Anterior cingulate cortex (tissue), 58 donors: ENCODE measurements at regions not wholly inside any gene's neighbourhood (a gene's known extent, or its start where the extent isn't known, plus 50 kb on each side); places are given as distances from the start of the nearest gene placed in this dataset.

Source experiments
- DNase-seq, 58 donors: peaks; one replicate each; lab custom pipeline; 2025; lab: John Stamatoyannopoulos, UW

GRCh38 chr1:232225336-232226131, 404.4 kb downstream of the SIPA1L2 start:
- DNase-seq = no peak

DNA sequence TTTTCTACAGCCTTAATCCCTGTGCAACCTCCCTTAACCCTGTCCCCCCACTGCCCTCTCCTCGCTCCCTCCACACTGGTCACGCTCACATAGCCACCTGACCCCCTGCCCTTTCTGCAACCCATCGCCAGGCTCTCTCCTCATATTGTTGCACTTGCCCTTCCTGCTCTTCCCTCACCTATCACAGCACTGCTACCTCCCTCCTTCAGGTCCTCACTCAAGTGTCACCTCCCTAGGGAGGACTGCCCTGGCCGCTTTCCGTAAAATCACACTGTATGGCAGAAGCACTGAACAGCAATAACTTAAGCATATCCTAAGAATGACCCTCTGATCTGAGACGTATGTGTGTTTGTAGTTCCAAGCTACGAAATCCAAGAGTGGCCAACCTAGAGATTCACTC, 406.0 kb downstream of the SIPA1L2 start:
- no peak for DNase-seq

- no peak for DNase-seq
Measured at GRCh38 chr1:232223183-232223708, 406.7 kb downstream of the SIPA1L2 start.

DNA sequence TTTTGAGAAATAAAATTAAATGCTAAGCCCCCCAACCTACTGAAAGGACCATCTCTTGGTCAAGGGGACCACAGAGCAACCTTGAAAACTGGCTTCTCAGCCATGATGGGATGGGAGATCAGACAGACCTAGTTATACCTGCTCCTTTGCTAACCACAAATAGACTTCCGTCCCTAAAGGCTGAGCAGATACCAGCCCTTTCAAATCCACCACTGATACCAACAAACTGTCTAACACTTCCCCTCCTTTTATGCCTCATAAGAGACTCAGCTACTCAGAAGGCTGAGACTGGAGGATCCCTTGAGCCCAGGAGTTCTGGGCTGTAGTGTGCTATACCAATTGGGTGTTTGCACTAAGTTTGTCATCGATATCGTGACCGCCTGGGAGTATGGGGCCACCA, 407.3 kb downstream of the SIPA1L2 start:
- no peak for DNase-seq

DNA sequence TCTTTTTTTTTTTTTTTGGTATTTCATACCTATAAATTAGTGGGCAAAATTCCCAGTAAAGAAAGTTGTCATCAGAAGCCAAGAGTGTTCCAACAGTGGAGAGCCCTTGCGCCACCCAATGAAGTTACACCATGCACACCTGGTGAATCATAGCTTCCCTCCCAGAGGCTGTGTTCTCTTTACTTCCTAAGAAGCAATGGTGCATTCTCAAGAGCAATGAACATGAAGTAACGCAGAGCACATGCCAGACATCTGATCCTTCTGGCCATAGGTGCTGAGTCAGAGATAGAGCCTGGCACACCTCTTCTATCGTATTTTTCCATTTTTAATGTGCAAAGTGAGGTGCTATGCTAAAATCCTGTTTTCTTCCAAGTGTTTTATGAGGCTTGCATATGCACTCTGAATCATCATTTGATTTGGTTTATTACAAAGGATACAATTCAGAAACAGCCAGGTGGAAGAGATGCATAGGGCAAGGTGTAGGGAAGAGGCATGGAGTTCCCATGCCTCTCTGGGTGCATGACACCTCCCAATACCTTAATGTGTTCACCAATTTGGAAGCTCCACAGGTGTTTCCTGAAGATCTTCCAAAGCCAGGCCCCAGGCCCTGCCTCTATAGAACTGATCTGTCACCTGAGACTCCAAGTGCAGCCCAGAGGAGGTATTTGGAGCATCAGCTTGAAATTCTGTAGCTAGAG, 408.0 kb downstream of the SIPA1L2 start:
- no peak for DNase-seq

DNA sequence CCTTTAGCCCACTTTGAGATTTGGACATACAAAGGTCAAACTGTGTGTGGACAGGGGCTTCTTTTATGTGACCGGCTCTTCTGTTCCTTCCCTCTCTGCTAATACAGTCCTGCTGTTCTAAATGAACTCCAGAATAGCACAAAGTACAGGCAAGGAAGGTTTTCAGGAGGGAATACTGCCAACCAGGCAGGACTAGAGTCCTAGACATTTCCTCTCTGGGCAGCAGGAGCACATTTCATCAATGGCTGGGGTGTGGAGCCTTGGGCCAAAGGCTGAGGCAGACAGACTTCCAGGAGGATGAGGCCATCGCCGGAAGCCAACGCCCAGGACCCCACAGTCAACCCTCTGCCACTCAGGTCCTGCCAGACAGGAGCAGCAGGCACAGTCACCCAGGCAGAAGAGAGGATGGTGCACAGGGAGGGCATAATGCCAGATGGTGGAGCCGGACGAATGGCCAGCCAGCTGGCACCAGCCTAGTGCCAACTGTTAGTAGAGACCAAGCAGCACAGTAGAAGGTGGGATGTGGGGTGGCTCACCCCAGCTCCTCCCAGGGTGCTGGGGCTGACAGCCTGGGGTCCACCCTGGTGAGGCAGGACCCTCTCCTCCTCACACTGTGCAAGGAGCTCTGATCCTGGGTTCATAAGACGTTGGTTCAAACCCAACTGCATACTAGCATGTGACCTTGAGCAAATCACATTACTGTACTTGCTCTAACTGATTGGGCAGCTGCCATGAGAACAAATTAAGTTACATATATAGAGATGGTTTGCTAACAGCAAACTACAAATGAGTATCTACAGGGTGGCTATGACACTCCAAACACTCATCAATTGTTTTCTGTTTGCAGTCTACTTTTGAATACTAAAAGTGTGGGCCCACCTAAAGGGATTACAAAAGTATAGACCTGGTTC, 410.7 kb downstream of the SIPA1L2 start:
- DNase-seq = peak in 3 of 58 donors; percentile 1 to 3 (median 2)

DNA sequence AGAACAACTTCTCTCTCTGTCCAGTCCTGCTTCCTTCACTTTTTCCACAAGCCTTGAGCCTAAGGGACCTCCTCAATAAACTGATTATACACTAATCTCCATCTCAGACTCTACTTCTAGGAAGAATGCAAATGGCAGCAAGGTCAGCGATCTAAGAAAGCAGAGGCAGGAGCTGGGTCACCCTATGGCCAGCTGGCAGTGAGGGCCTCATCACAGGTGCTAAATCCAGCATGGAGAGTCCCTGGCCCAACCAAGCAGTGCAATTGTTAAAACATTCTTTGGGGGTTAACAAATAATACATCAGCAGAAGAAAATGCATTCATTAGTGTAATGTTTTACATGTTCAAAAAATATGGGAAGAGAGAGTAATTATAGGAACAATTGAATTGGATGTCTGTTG, 416.0 kb downstream of the SIPA1L2 start:
- no peak for DNase-seq

DNA sequence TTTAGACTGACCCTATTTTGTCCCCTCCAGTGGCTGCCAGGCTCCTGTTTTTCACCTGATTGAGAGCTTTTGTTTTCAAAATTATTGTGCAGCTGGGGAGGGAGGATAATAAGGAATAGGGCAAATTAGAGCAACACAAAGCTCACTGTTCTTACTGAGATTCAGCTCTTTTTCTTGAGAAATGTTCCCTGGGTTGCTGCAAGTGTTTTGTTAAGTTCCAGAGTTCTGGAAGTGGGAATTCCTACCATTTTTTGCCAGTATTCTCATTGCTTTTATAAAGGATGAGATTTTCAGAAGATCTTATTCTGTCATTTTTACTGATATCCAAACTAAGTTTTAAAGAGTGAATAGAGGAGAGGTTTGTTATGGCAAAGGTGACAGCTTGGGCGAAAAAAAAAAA, 417.7 kb downstream of the SIPA1L2 start:
- no peak for DNase-seq

DNA sequence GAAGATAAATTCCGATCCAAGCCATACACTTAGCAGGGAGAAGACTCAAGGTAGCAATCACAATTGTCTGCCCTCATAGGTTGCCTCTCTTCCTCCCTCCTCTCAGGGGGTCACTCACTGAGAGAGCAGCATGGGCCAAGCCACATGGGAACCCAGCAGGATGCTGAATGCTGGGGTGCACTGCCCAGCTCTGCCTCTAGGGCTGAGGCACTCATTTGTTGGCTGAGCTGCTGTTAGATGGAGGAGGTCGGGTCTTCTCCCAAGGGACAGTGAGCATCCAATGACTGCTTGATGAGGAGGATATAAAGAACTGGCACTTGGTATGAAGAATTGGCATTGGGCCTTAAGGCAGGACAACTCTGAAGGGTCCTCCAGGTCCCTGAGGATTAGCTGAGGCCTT, 418.8 kb downstream of the SIPA1L2 start:
- DNase-seq = no peak

DNA sequence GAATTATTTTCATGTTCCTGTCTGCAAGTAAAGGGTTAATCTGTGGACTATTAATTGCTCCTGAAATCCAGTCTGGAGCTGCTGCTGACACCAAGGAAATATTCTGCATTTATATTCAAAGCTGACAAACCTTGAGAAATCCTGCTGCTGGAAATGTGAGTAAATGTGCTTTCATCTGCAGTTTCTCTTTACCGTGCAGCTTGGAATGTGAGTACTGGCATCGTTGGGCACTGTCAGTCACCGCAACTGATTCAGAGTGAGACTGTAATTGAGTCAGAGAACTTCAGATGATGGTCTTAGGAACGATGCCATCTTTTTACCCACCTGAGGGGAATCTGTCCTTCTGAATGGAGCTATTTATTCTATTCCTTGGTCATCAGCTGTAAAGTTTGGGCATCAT, 420.6 kb downstream of the SIPA1L2 start:
- no peak for DNase-seq

DNA sequence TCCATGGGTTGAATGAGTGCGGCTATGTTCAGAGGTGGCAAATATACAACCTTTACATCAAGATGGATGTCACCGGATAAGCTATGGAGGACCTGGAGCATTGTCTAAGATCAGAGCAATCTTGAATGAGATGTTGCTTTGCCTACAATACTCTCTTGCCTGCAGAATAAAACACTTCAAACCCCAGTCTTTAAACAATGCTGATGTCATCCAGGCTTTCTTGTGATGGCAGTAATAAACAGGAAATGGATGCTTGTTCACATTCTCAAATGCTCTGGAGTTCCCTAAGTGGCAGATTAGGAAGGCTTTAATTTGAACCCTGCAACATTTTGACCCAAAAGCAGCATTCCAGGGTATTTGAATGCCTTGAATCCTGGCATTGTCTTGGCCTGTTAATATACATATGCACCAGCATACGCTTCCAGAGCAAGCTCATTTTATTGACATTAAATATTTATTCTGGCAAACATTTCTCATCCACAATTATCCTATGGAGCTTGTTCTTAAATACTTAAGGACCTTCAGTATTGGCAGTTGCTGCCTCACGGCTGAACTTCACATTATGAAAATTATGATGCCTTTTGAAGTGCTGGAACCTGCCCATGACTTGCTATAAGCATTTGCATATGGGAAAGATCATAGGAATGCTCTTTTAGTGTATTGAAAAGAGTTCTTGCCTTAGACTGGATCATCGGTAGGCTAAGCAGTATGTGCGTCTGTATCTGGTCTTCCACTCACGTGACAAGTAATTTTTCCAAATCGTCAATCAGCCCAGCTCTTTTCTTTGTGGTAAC, 422.7 kb downstream of the SIPA1L2 start:
- DNase-seq = no peak

GRCh38 chr1:232204269-232204668, 425.7 kb downstream of the SIPA1L2 start:
- no peak for DNase-seq

DNA sequence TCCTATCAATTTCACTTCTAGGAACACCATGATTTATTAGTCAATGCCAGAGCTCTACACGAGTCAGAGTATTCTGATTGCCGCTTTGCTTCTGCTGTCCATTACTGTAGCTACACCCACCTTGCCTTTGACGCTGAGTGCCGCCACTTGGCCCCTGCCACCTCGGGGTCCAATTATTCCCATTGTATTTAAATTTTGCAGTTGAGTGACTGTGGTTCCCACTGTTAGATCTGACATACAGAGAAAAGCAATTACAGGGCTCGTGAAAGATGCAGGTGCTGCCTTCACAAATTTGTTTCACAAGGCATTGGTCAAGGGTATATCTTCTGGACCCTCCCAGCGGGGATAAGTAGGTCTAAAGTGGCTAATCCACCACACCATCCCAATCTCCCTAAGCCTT, 428.9 kb downstream of the SIPA1L2 start:
- DNase-seq = no peak

- no peak for DNase-seq
Measured at GRCh38 chr1:232196042-232196441, 433.9 kb downstream of the SIPA1L2 start.

GRCh38 chr1:232194424-232194823, 435.5 kb downstream of the SIPA1L2 start:
- DNase-seq = no peak

GRCh38 chr1:232193451-232193783, 436.5 kb downstream of the SIPA1L2 start:
- no peak for DNase-seq

DNA sequence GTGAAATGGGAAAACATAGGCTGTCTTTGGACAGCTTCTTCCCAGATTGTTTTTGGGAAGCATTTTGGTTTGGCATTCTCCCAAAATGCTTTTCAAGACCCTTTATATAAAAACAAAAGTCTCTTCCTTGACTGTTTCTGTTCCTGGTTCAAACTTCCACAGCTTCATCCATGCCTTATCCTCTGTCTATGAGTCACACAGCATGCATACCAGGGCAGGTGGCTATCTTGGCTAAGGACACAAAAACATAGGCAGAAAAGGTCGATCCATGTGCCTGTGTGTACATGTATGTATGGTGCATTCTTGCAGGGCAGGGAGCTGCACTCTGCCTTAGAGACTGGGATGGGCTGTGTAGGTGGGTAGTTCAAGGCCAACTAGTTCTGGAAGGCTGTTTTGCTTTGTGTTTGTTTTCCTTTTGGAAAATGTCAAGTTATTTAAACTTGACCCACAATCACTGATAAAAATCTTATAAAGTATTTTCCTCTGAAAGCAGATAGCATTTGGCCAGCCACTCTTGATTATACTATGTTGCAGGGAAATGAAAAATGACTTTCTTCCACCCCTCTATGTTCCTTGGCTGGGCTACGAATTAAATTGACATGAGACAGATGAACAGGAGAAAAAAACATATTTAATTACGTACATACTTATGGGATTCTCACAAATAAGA, 437.0 kb downstream of the SIPA1L2 start:
- no peak for DNase-seq

DNA sequence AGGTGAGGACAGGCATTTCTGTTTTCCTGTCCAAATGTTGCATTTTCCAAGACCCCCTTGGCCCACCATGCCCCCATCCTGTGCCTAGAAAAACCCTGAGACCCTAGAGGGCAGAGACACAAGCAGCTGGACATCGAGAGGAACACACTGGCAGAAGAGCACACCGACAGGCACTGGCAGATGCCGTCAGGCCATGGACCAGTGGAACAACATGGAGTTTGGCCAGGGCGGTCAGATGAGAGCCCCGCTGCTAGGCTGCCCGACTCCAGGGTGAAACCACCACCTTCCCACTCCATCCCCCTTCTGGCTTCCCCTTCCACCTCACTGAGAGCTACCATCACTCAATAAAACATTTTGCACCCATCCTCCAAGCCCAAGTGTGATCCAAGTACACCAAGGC, 438.4 kb downstream of the SIPA1L2 start:
- no peak for DNase-seq

DNA sequence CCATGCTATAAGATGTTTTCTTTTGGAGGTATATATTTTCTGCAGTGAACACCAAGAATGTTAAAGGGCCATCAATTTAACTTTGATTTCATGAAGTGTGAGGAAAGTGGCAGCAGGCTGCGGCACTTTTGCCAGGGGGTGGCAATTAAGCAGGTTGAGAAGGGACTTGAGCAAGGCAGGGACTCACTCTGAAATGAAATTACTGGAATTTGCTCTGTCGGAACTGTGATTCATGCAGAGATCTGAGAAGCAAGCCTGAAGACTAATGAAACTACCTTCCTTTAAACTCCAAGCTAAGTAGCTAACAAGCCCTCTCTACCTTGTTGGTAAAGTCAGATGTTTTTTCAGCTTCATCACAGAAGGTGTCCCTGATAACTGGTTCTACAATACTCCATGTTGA, 441.6 kb downstream of the SIPA1L2 start:
- no peak for DNase-seq

GRCh38 chr1:232186931-232187330, 443.0 kb downstream of the SIPA1L2 start:
- no peak for DNase-seq
